SK-N-SH (cell line): ENCODE measurements at regions not wholly inside any gene's neighbourhood (a gene's known extent, or its start where the extent isn't known, plus 50 kb on each side); places are given as distances from the start of the nearest gene placed in this dataset.

Experiments used
- CTCF ChIA-PET: fragments of 300-600, 350-600 bp; formaldehyde crosslinking; extraction: SDS; loops from one replicate; lab custom pipeline; 2021; lab: Yijun Ruan, JAX
- POLR2A ChIA-PET: fragments of 350-600 bp; sonication (Branson Sonifier 250); formaldehyde crosslinking; extraction: SDS; loops from one replicate; lab custom pipeline; 2020; ENCODE audit warnings: antibody characterized with exemption, inconsistent platforms; lab: Yijun Ruan, JAX
- DNase-seq: peaks from one replicate; pipeline ENCODE4 v3.0.0; 2012
- H2AFZ ChIP-seq: fragments of 200-600 bp; sonication (generic); 2 replicates; pipeline ENCODE4 v1.8.1; 2016; ENCODE audit warnings: antibody characterized with exemption, mild to moderate bottlenecking, low read depth
- H3F3A ChIP-seq: fragments of 200-600 bp; sonication (generic); replicated peaks from 2 replicates; pipeline ENCODE3; 2016; ENCODE audit warnings: antibody characterized with exemption, mild to moderate bottlenecking; ENCODE audit not compliant: insufficient read depth
- H3K27ac ChIP-seq, 2 experiments: fragments of 200-500 bp in 1 of 2; fragments of 200-600 bp in 1 of 2; sonication (Bioruptor generic) in 1 of 2; sonication (generic), shearing (Covaris generic) in 1 of 2; 2 replicates each; pipeline versions ENCODE4 v1.5.1 to v1.6.1; 2014 to 2016; ENCODE audit warnings: low read depth in 2 of 2, inconsistent platforms in 1 of 2, low read length in 1 of 2, mild to moderate bottlenecking in 1 of 2, mixed read lengths in 1 of 2
- H3K27me3 ChIP-seq: fragments of 200-600 bp; sonication (generic), shearing (Covaris generic); 2 replicates; pipeline ENCODE4 v1.6.1; 2016; ENCODE audit warnings: mixed run types; ENCODE audit not compliant: insufficient read depth
- H3K36me3 ChIP-seq, 2 experiments: fragments of 200-500 bp in 1 of 2; fragments of 200-600 bp in 1 of 2; sonication (Bioruptor generic) in 1 of 2; sonication (generic) in 1 of 2; replicated peaks in 1 of 2; 2 replicates each; pipeline versions ENCODE3 to v1.5.1; 2014 to 2016; ENCODE audit warnings: low read length in 1 of 2, mild to moderate bottlenecking in 1 of 2; ENCODE audit not compliant: insufficient read depth in 2 of 2, control insufficient read depth in 1 of 2
- H3K4me1 ChIP-seq, 2 experiments: fragments of 200-500 bp in 1 of 2; fragments of 200-600 bp in 1 of 2; sonication (Bioruptor generic) in 1 of 2; sonication (generic), shearing (Covaris generic) in 1 of 2; 2 replicates each; pipeline versions ENCODE4 v1.5.1 to v1.6.1; 2014 to 2016; ENCODE audit warnings: low read depth in 1 of 2, low read length in 1 of 2, mixed run types in 1 of 2; ENCODE audit not compliant: insufficient read depth in 2 of 2, control insufficient read depth in 1 of 2
- H3K4me2 ChIP-seq: fragments of 200-600 bp; sonication (generic), shearing (Covaris generic); 2 replicates; pipeline ENCODE4 v1.6.1; 2017; ENCODE audit warnings: mixed run types
- H3K4me3 ChIP-seq, 2 experiments: fragments of 200-500 bp in 1 of 2; fragments of 200-600 bp in 1 of 2; sonication (Bioruptor generic) in 1 of 2; sonication (generic), shearing (Covaris generic) in 1 of 2; 2 replicates each; pipeline versions ENCODE4 v1.5.1 to v1.8.1; 2014 to 2016; ENCODE audit warnings: low read depth in 2 of 2, inconsistent platforms in 1 of 2, low read length in 1 of 2, mild to moderate bottlenecking in 1 of 2, mixed read lengths in 1 of 2, moderate library complexity in 1 of 2
- H3K79me2 ChIP-seq: fragments of 200-600 bp; sonication (generic); 2 replicates; pipeline ENCODE4 v1.8.1; 2017; ENCODE audit warnings: mild to moderate bottlenecking; ENCODE audit not compliant: insufficient read depth
- H3K9ac ChIP-seq: fragments of 200-600 bp; sonication (generic); 2 replicates; pipeline ENCODE4 v1.6.1; 2017; ENCODE audit warnings: mixed run types
- H3K9me2 ChIP-seq: fragments of 200-600 bp; sonication (generic); 2 replicates; pipeline ENCODE4 v1.6.1; 2017; ENCODE audit warnings: mixed run types
- H3K9me3 ChIP-seq: fragments of 200-600 bp; sonication (generic); 2 replicates; pipeline ENCODE4 v1.6.1; 2017; ENCODE audit warnings: mixed run types, mild to moderate bottlenecking, moderate library complexity
- H4K20me1 ChIP-seq: fragments of 200-600 bp; sonication (generic); 2 replicates; pipeline ENCODE4 v1.6.1; 2017; ENCODE audit warnings: mild to moderate bottlenecking, mixed run types; ENCODE audit not compliant: insufficient read depth
- CHD2 ChIP-seq: fragments of 150-350 bp; IDR thresholded peaks from 2 replicates; pipeline ENCODE4 v1.6.1; 2018; ENCODE audit warnings: low read length; ENCODE audit not compliant: partially characterized antibody
- CTCF ChIP-seq: fragments of 200-600 bp; sonication (generic); IDR thresholded peaks from 2 replicates; pipeline ENCODE4 v1.6.1; 2017; ENCODE audit warnings: antibody characterized with exemption, mild to moderate bottlenecking, moderate library complexity
- EP300 ChIP-seq, 2 experiments: IDR thresholded peaks; 2 replicates each; pipeline versions ENCODE4 v1.4.0 to v1.6.1; 2012; ENCODE audit warnings: borderline replicate concordance in 1 of 2, low read depth in 1 of 2, low read length in 1 of 2
- FOSL2 ChIP-seq: IDR thresholded peaks from 2 replicates; pipeline ENCODE4 v1.4.0; 2012; ENCODE audit warnings: low read depth, mild to moderate bottlenecking, moderate library complexity, borderline replicate concordance
- FOXM1 ChIP-seq: IDR thresholded peaks from 2 replicates; pipeline ENCODE4 v1.4.0; 2012; ENCODE audit warnings: low read depth, mild to moderate bottlenecking
- JUND ChIP-seq: IDR thresholded peaks from 2 replicates; pipeline ENCODE4 v1.4.0; 2012
- MAX ChIP-seq: IDR thresholded peaks from 2 replicates; pipeline ENCODE4 v1.4.0; 2012; ENCODE audit warnings: low read depth
- MEF2A ChIP-seq: IDR thresholded peaks from 2 replicates; pipeline ENCODE4 v1.4.0; 2012; ENCODE audit warnings: low read depth, borderline replicate concordance
- NFIC ChIP-seq: IDR thresholded peaks from 2 replicates; pipeline ENCODE4 v1.4.0; 2012; ENCODE audit warnings: borderline replicate concordance
- NRF1 ChIP-seq: IDR thresholded peaks from 2 replicates; pipeline ENCODE4 v1.6.1; 2012; ENCODE audit warnings: low read depth, mild to moderate bottlenecking, low read length
- PBX3 ChIP-seq: IDR thresholded peaks from 2 replicates; pipeline ENCODE4; 2012
- POLR2AphosphoS5 ChIP-seq: IDR thresholded peaks from 2 replicates; pipeline ENCODE4 v1.6.1; 2012; ENCODE audit warnings: low read depth, low read length
- REST ChIP-seq: IDR thresholded peaks from 2 replicates; pipeline ENCODE4 v1.6.1; 2012; ENCODE audit warnings: mild to moderate bottlenecking, low read depth, low read length, moderate library complexity
- RFX5 ChIP-seq: IDR thresholded peaks from 2 replicates; pipeline ENCODE4 v1.6.1; 2012; ENCODE audit warnings: mild to moderate bottlenecking, improper control_type of control experiment, low read length
- RXRA ChIP-seq: IDR thresholded peaks from 2 replicates; pipeline ENCODE4 v1.4.0; 2012; ENCODE audit warnings: low read depth, mild to moderate bottlenecking, borderline replicate concordance
- SIN3A ChIP-seq: IDR thresholded peaks from 2 replicates; pipeline ENCODE4 v1.6.1; 2012; ENCODE audit warnings: low read depth, mild to moderate bottlenecking, low read length, moderate library complexity, borderline replicate concordance
- TAF1 ChIP-seq: IDR thresholded peaks from 2 replicates; pipeline ENCODE4 v1.6.1; 2012; ENCODE audit warnings: low read depth, mild to moderate bottlenecking, low read length, moderate library complexity, borderline replicate concordance
- TCF12 ChIP-seq: IDR thresholded peaks from 2 replicates; pipeline ENCODE4 v1.4.0; 2012
- USF1 ChIP-seq: IDR thresholded peaks from 2 replicates; pipeline ENCODE4 v1.4.0; 2012; ENCODE audit warnings: low read depth, borderline replicate concordance
- USF2 ChIP-seq: fragments of 150-350 bp; IDR thresholded peaks from 2 replicates; pipeline ENCODE4 v1.6.1; 2017; ENCODE audit warnings: antibody characterized with exemption, low read length, low read depth, borderline replicate concordance
- WGBS: methylation state at CpG from one replicate; pipeline ENCODE4 v1.1.6; 2017; ENCODE audit warnings: low lambda C conversion rate; 5-methylcytosine and 5-hydroxymethylcytosine counted together

GRCh38 chr16:26856271-26856670 lies 210.5 kb upstream of the C16orf82 start:
- Histone ChIP-seq H3K9ac (no peak overlapping the region), H3F3A (no peaks in the 10 kb centered on the region), H3K27me3 (no peaks in the 10 kb centered on the region), H3K36me3 (no peaks in the 10 kb centered on the region), H4K20me1 (no peaks in the 10 kb centered on the region), H3K79me2 (no peaks in the 10 kb centered on the region), H3K9me2 (no peaks in the 10 kb centered on the region), H3K9me3 (no peaks in the 10 kb centered on the region), H3K4me1 (no peaks in the 10 kb centered on the region), H3K4me2 (no peak overlapping the region), H3K27ac (no peak overlapping the region), H3K4me3 (no peak overlapping the region), H2AFZ (no peak overlapping the region)
- no peak for DNase-seq
- POLR2A ChIA-PET, result no interaction called here
- WGBS, result 10% methylated on average over 4 of the region's 4 CpGs
- TF ChIP-seq MEF2A (no peak), POLR2AphosphoS5 (no peak), USF2 (no peak), RXRA (no peak), PBX3 (no peak), CHD2 (no peak), FOXM1 (no peak), FOSL2 (no peak), NRF1 (no peak), USF1 (no peak), CTCF (no peak)
- CTCF ChIA-PET, result no interaction called here

GRCh38 chr16:26856791-26857190 lies 209.9 kb upstream of the C16orf82 start:
- no peaks in the 10 kb centered on the region for H4K20me1 ChIP-seq
- no peaks in the 10 kb centered on the region for H3K36me3 ChIP-seq
- no peak overlapping the region for H3K4me3 ChIP-seq
- H3K4me1 ChIP-seq, result no peaks in the 10 kb centered on the region
- no peak overlapping the region for H3K27ac ChIP-seq
- H3K27me3 ChIP-seq, result no peaks in the 10 kb centered on the region
- H3K4me2 ChIP-seq, result no peak overlapping the region
- H3K79me2 ChIP-seq, result no peaks in the 10 kb centered on the region
- CTCF ChIA-PET, result interaction anchor here (0.7 kb wide), 1 partner anchor 13 kb away, joined by 3 read pairs; no protein-coding TSS in a partner anchor
- H3F3A ChIP-seq, result no peaks in the 10 kb centered on the region
- POLR2A ChIA-PET, result no interaction called here
- 3% methylated on average over 5 of the region's 5 CpGs for WGBS
- H3K9ac ChIP-seq, result no peak overlapping the region
- H2AFZ ChIP-seq, result no peak overlapping the region
- no peak for DNase-seq
- H3K9me2 ChIP-seq, result no peaks in the 10 kb centered on the region
- no peaks in the 10 kb centered on the region for H3K9me3 ChIP-seq
- TF ChIP-seq EP300 (IDR thresholded peaks at IDR 0.05; ENCODE audit: borderline replicate concordance in 1 of 2, low read depth in 1 of 2, low read length in 1 of 2), result no peak
- no peak for TF ChIP-seq RXRA
- no peak for TF ChIP-seq REST
- no peak for TF ChIP-seq USF2
- TF ChIP-seq MAX, result no peak
- no peak for TF ChIP-seq JUND
- no peak for TF ChIP-seq TCF12
- no peak for TF ChIP-seq RFX5
- no peak for TF ChIP-seq TAF1
- no peak for TF ChIP-seq SIN3A
- TF ChIP-seq NFIC, result no peak
